ENCODE measurements at regions not wholly inside any gene's neighbourhood (a gene's known extent, or its start where the extent isn't known, plus 50 kb on each side); places are given as distances from the start of the nearest gene placed in this dataset.
A peak's percentile ranks its signal among the peaks of the same experiment; 100 is the strongest.

- H3K27me3 ChIP-seq (ENCODE audit: insufficient read depth, low read length): no peaks in the 10 kb centered on the region
- ATAC-seq (no peak), DNase-seq (ENCODE audit: low read depth, low spot score) (no peak)
- no peak overlapping the region for H3K9ac ChIP-seq (ENCODE audit: low read length)
- no peaks in the 10 kb centered on the region for H3K36me3 ChIP-seq (ENCODE audit: control insufficient read depth in 1 of 2, insufficient read depth in 2 of 2, low read length in 2 of 2)
- no peaks in the 10 kb centered on the region; the same call in 1 of the 2 replicates for H4K20me1 ChIP-seq (ENCODE audit: insufficient read depth)
- ChIA-PET CTCF (interaction anchor here (1.1 kb wide), 1 partner anchor 318 kb away, joined by 3 read pairs; no protein-coding TSS in a partner anchor), POLR2A (no interaction called here), RAD21 (ENCODE audit: low non-redundant PET in 1 of 2, low total read pairs in 2 of 2, uncharacterized antibody in 2 of 2, unreplicated experiment in 2 of 2) (no interaction called here)
- no peak overlapping the region for H3K4me2 ChIP-seq (ENCODE audit: low read length)
- no peak overlapping the region for H3K27ac ChIP-seq (ENCODE audit: low read depth, low read length)
- no peaks in the 10 kb centered on the region for H3K4me1 ChIP-seq (ENCODE audit: control insufficient read depth in 1 of 2, insufficient read depth in 2 of 2, low read length in 2 of 2)
- no peak overlapping the region for H2AFZ ChIP-seq (ENCODE audit: low read depth, low read length, poor library complexity, severe bottlenecking)
- H3K4me3 ChIP-seq (replicated peaks in 1 of 2; ENCODE audit: low read depth in 1 of 2, low read length in 2 of 2): no peak overlapping the region
- intact Hi-C loops (cut with micrococcal nuclease): no loop called here
- TF ChIP-seq YY1 (IDR thresholded peaks at IDR 0.05; ENCODE audit: extremely low read depth, insufficient replicate concordance, low read depth, low read length) (no peak), POLR2AphosphoS5 (IDR thresholded peaks at IDR 0.05; ENCODE audit: low read depth, low read length) (no peak), EZH2 (IDR thresholded peaks at IDR 0.05) (no peak), ZBTB33 (IDR thresholded peaks at IDR 0.05; ENCODE audit: extremely low read depth, insufficient replicate concordance, low read length) (no peak), JUND (IDR thresholded peaks at IDR 0.05) (no peak), POLR2A (IDR thresholded peaks at IDR 0.05; ENCODE audit: borderline replicate concordance, extremely low read depth, insufficient read depth, insufficient read length) (no peak)
- H3K9me2 ChIP-seq (ENCODE audit: insufficient read depth): no peaks in the 10 kb centered on the region
- no peaks in the 10 kb centered on the region for H3K79me2 ChIP-seq (ENCODE audit: insufficient read depth, low read length)
- BruUV-seq (replicated peaks): no TSS peak
- no peaks in the 10 kb centered on the region for H3K9me3 ChIP-seq (ENCODE audit: control insufficient read depth in 1 of 2, insufficient read depth in 1 of 2, low read depth in 1 of 2, low read length in 2 of 2)
These were observed 316.1 kb downstream of the LNPK start for GRCh38 chr2:175686002-175686401.

GRCh38 chr2:175684466-175684865 lies 317.6 kb downstream of the LNPK start:
- H3K9me3 ChIP-seq (ENCODE audit: control insufficient read depth in 1 of 2, insufficient read depth in 1 of 2, low read depth in 1 of 2, low read length in 2 of 2): no peaks in the 10 kb centered on the region
- CTCF ChIA-PET: interaction anchor here (1.0 kb wide), 1 partner anchor 404 kb away, joined by 3 read pairs; no protein-coding TSS in a partner anchor
- RAD21 ChIA-PET (ENCODE audit: low non-redundant PET in 1 of 2, low total read pairs in 2 of 2, uncharacterized antibody in 2 of 2, unreplicated experiment in 2 of 2): no interaction called here
- ATAC-seq: no peak
- no peak overlapping the region for H3K4me2 ChIP-seq (ENCODE audit: low read length)
- H2AFZ ChIP-seq (ENCODE audit: low read depth, low read length, poor library complexity, severe bottlenecking): no peak overlapping the region
- H3K27me3 ChIP-seq (ENCODE audit: insufficient read depth, low read length): no peaks in the 10 kb centered on the region
- no peaks in the 10 kb centered on the region for H3K9me2 ChIP-seq (ENCODE audit: insufficient read depth)
- no peaks in the 10 kb centered on the region for H4K20me1 ChIP-seq (ENCODE audit: insufficient read depth)
- no peaks in the 10 kb centered on the region for H3K79me2 ChIP-seq (ENCODE audit: insufficient read depth, low read length)
- POLR2A ChIA-PET: no interaction called here
- no TSS peak for BruUV-seq (replicated peaks)
- TF ChIP-seq YY1 (IDR thresholded peaks at IDR 0.05; ENCODE audit: extremely low read depth, insufficient replicate concordance, low read depth, low read length) (no peak), RAD21 (IDR thresholded peaks at IDR 0.05; ENCODE audit: low read depth) (0 out of 2 replicates have a peak, but pooled peaks have one; percentile 6), EGR1 (IDR thresholded peaks at IDR 0.05; ENCODE audit: low read depth) (no peak), TCF7L2 (IDR thresholded peaks at IDR 0.05; ENCODE audit: borderline replicate concordance, extremely low read depth, insufficient read depth, insufficient read length) (no peak), CTCF (IDR thresholded peaks at IDR 0.05 in 2 of 3, conservative IDR thresholded peaks at IDR 0.05 in 1 of 3; ENCODE audit: borderline replicate concordance in 1 of 3, insufficient read depth in 1 of 3, low read depth in 2 of 3, low read length in 2 of 3) (no peak), EZH2phosphoT487 (IDR thresholded peaks at IDR 0.05; ENCODE audit: borderline replicate concordance) (no peak), JUND (IDR thresholded peaks at IDR 0.05) (no peak)
- no peaks in the 10 kb centered on the region for H3K4me1 ChIP-seq (ENCODE audit: control insufficient read depth in 1 of 2, insufficient read depth in 2 of 2, low read length in 2 of 2)
- intact Hi-C loops (cut with micrococcal nuclease): no loop called here
- no peak overlapping the region for H3K9ac ChIP-seq (ENCODE audit: low read length)
- DNase-seq (ENCODE audit: low read depth, low spot score): no peak
- no peaks in the 10 kb centered on the region for H3K36me3 ChIP-seq (ENCODE audit: control insufficient read depth in 1 of 2, insufficient read depth in 2 of 2, low read length in 2 of 2)
- H3K4me3 ChIP-seq (replicated peaks in 1 of 2; ENCODE audit: low read depth in 1 of 2, low read length in 2 of 2): no peak overlapping the region
- no peak overlapping the region for H3K27ac ChIP-seq (ENCODE audit: low read depth, low read length)
